ENCODE measurements at regions not wholly inside any gene's neighbourhood (a gene's known extent, or its start where the extent isn't known, plus 50 kb on each side); places are given as distances from the start of the nearest gene placed in this dataset.

DNA sequence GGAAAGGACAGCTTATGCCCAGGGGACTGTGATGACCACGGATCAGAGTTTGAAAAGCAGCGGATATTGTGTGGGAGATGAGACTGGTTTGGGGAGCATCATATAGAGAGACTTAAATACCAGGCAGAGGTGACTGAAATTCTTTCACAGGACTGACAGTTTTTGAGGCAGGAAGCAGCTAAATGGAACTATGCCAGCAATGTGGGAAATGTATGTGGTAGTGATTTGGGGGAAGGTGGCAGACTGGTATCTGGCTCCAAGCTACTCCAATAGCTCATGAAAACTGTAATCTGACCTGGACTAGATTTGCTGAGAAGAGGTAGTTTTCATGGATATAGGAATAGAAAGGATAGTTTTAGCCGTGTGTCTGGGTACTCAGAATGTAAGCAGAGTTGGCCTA is 592.6 kb downstream of the REEP3 start:
- DNase-seq (ENCODE audit: low spot score): no peak
- no peaks in the 10 kb centered on the region for H3K36me3 ChIP-seq
- Mint-ChIP-seq H3K27ac (no peak overlapping the region), H3K27me3 (ENCODE audit: insufficient read depth, low read depth) (no peaks in the 10 kb centered on the region), H3K9me3 (no peaks in the 10 kb centered on the region), H3K4me3 (no peak overlapping the region), H3K4me1 (peaks cover 3% of the 10 kb centered on the region), H3K36me3 (no peaks in the 10 kb centered on the region)
- H3K4me3 ChIP-seq: no peak overlapping the region
- no peaks in the 10 kb centered on the region for H3K27me3 ChIP-seq
- H3K9ac ChIP-seq: no peak overlapping the region
- H3K9me3 ChIP-seq (ENCODE audit: low read depth): no peaks in the 10 kb centered on the region
- H3K79me2 ChIP-seq (ENCODE audit: low read depth): no peaks in the 10 kb centered on the region
- H3F3A ChIP-seq (ENCODE audit: low read depth): peaks cover 6% of the 10 kb centered on the region
- H3K4me2 ChIP-seq: no peak overlapping the region
- TF ChIP-seq EZH2 (IDR thresholded peaks at IDR 0.05): no peak
- TF ChIP-seq, protein P1, sequence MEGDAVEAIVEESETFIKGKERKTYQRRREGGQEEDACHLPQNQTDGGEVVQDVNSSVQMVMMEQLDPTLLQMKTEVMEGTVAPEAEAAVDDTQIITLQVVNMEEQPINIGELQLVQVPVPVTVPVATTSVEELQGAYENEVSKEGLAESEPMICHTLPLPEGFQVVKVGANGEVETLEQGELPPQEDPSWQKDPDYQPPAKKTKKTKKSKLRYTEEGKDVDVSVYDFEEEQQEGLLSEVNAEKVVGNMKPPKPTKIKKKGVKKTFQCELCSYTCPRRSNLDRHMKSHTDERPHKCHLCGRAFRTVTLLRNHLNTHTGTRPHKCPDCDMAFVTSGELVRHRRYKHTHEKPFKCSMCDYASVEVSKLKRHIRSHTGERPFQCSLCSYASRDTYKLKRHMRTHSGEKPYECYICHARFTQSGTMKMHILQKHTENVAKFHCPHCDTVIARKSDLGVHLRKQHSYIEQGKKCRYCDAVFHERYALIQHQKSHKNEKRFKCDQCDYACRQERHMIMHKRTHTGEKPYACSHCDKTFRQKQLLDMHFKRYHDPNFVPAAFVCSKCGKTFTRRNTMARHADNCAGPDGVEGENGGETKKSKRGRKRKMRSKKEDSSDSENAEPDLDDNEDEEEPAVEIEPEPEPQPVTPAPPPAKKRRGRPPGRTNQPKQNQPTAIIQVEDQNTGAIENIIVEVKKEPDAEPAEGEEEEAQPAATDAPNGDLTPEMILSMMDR (IDR thresholded peaks at IDR 0.05): no peak
- TF ChIP-seq EZH2phosphoT487 (IDR thresholded peaks at IDR 0.05): no peak
- H4K20me1 ChIP-seq (ENCODE audit: low read depth): no peaks in the 10 kb centered on the region
- no peak overlapping the region for H3K27ac ChIP-seq
- H3K4me1 ChIP-seq: peaks cover 28% of the 10 kb centered on the region
- no peak overlapping the region for H2AFZ ChIP-seq (replicated peaks)

DNA sequence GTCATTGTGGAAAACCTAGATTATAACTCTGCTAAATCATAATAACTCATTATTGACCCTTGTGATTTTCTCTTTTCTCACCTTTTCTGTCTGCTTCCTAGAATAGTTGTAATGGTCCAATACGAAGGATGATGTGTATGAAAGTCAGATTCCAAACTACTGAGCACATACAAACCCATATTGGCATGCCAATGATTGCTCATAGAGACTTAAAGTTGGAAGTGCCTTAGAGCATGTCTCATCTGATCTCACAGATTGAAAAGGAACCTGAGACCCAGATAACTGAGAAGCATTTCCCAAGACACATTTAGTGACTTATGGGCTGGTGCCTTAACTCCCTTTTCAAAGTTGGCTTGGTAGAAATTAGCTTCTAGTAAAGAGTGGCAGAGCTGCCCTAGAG is 594.3 kb downstream of the REEP3 start:
- H3K27ac Mint-ChIP-seq: no peak overlapping the region
- H3K4me3 Mint-ChIP-seq: no peak overlapping the region
- H3K27me3 Mint-ChIP-seq (ENCODE audit: insufficient read depth, low read depth): no peaks in the 10 kb centered on the region
- H3K27ac ChIP-seq: no peak overlapping the region
- no peaks in the 10 kb centered on the region for H3K79me2 ChIP-seq (ENCODE audit: low read depth)
- peaks cover 4% of the 10 kb centered on the region for H3K9me3 Mint-ChIP-seq
- H3K27me3 ChIP-seq: no peaks in the 10 kb centered on the region
- no peak overlapping the region for H2AFZ ChIP-seq (replicated peaks)
- H4K20me1 ChIP-seq (ENCODE audit: low read depth): no peaks in the 10 kb centered on the region
- H3F3A ChIP-seq (ENCODE audit: low read depth): peaks cover 6% of the 10 kb centered on the region
- TF ChIP-seq, protein P1 (IDR thresholded peaks at IDR 0.05): no peak
- no peak for TF ChIP-seq EZH2phosphoT487 (IDR thresholded peaks at IDR 0.05)
- H3K36me3 ChIP-seq: no peaks in the 10 kb centered on the region
- peaks cover 6% of the 10 kb centered on the region for H3K4me1 Mint-ChIP-seq
- no peaks in the 10 kb centered on the region for H3K36me3 Mint-ChIP-seq
- H3K4me1 ChIP-seq: peaks cover 28% of the 10 kb centered on the region
- no peaks in the 10 kb centered on the region for H3K9me3 ChIP-seq (ENCODE audit: low read depth)
- no peak for DNase-seq (ENCODE audit: low spot score)
- no peak overlapping the region for H3K4me3 ChIP-seq
- no peak overlapping the region for H3K4me2 ChIP-seq
- H3K9ac ChIP-seq: no peak overlapping the region

DNA sequence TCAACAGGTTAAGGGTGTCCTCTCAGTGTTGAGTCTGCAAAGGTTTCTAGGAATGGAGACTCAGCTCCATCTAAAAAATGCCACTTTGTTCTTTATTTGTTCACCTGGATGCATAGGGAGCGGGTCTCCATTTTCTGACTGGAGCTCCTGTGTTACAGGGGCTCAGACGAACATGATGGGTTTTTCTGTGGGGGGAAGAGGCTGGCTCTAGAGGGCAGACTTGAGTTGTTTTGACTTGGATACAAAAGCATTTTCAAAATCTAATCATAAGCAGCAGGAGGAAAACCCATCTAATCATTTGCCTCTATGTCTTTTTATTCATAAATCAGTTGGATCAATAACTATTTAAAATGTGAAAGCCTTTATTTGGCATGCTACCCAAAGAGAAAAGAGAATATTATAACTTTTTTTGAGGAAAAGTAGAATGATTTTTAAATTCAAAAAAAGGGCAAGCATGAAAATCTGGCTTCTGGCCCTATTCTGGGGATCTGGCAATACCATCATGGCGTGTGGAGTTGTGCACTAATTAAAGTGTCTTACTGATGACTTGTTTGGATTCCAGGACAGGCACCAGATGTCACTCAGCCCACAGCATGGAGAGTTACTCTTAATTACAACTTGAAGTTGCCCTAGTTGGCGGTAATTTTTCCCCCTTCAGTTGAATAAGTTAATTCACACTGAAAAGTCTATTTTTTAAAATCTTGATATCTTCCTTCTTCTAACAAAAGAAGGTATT is 594.9 kb downstream of the REEP3 start:
- H3F3A ChIP-seq (ENCODE audit: low read depth): peaks cover 6% of the 10 kb centered on the region
- H3K27ac ChIP-seq: no peak overlapping the region
- Mint-ChIP-seq H3K36me3 (no peaks in the 10 kb centered on the region), H3K4me1 (peaks cover 6% of the 10 kb centered on the region), H3K4me3 (no peak overlapping the region), H3K9me3 (peaks cover 4% of the 10 kb centered on the region), H3K27ac (no peak overlapping the region), H3K27me3 (ENCODE audit: insufficient read depth, low read depth) (no peaks in the 10 kb centered on the region)
- no peak overlapping the region for H3K4me2 ChIP-seq
- no peaks in the 10 kb centered on the region for H3K9me3 ChIP-seq (ENCODE audit: low read depth)
- H4K20me1 ChIP-seq (ENCODE audit: low read depth): no peaks in the 10 kb centered on the region
- H3K4me3 ChIP-seq: no peak overlapping the region
- H3K9ac ChIP-seq: no peak overlapping the region
- H2AFZ ChIP-seq (replicated peaks): no peak overlapping the region
- peak; percentile 51 for DNase-seq (ENCODE audit: low spot score)
- no peaks in the 10 kb centered on the region for H3K27me3 ChIP-seq
- peaks cover 28% of the 10 kb centered on the region for H3K4me1 ChIP-seq
- H3K79me2 ChIP-seq (ENCODE audit: low read depth): no peaks in the 10 kb centered on the region
- TF ChIP-seq EZH2 (IDR thresholded peaks at IDR 0.05) (no peak), EZH2phosphoT487 (IDR thresholded peaks at IDR 0.05) (no peak)
- TF ChIP-seq, protein P1 (IDR thresholded peaks at IDR 0.05): peak; percentile 67
- H3K36me3 ChIP-seq: no peaks in the 10 kb centered on the region

Measured in neural progenitor cell (in vitro differentiated cells).